ENCODE measurements at regions not wholly inside any gene's neighbourhood (a gene's known extent, or its start where the extent isn't known, plus 50 kb on each side); places are given as distances from the start of the nearest gene placed in this dataset.
A peak's percentile ranks its signal among the peaks of the same experiment; 100 is the strongest.

- H3K27me3 ChIP-seq = no peaks in the 10 kb centered on the region
- no peak overlapping the region for H3K27ac ChIP-seq
- WGBS, 2 donors = 89 to 92% methylated on average over 2 of the region's 2 CpGs
- no peaks in the 10 kb centered on the region for H3K36me3 ChIP-seq (replicated peaks in 1 of 2; ENCODE audit: insufficient read depth in 1 of 2, low read depth in 2 of 2)
- H3K4me1 ChIP-seq = peaks cover 5% of the 10 kb centered on the region
- no peaks in the 10 kb centered on the region for H3K9me3 ChIP-seq
- ATAC-seq (no peak), DNase-seq (no peak)
- TF ChIP-seq POLR2A (IDR thresholded peaks at IDR 0.05) (no peak), CTCF (IDR thresholded peaks at IDR 0.05) (no peak)
- no peak overlapping the region for H3K4me3 ChIP-seq
- intact Hi-C loops (cut with DNase I) = no loop called here
Measured at GRCh38 chr2:14773696-14774095, 141.2 kb downstream of the LRATD1 start.

- TF ChIP-seq CTCF (IDR thresholded peaks at IDR 0.05) = no peak
- TF ChIP-seq POLR2A (IDR thresholded peaks at IDR 0.05) = no peak
- intact Hi-C loops (cut with DNase I) = no loop called here
- Histone ChIP-seq H3K36me3 (replicated peaks in 1 of 2; ENCODE audit: insufficient read depth in 1 of 2, low read depth in 2 of 2) (no peaks in the 10 kb centered on the region), H3K4me1 (peaks cover 5% of the 10 kb centered on the region), H3K4me3 (no peak overlapping the region), H3K27ac (no peak overlapping the region), H3K9me3 (no peaks in the 10 kb centered on the region), H3K27me3 (no peaks in the 10 kb centered on the region)
- ATAC-seq = no peak
- no peak for DNase-seq
- WGBS, 2 donors = 72 to 76% methylated on average over 5 of the region's 5 CpGs
Measured at GRCh38 chr2:14774436-14774968, 142.0 kb downstream of the LRATD1 start.

GRCh38 chr2:14776216-14776615, 143.7 kb downstream of the LRATD1 start:
- ATAC-seq = no peak
- intact Hi-C loops (cut with DNase I) = no loop called here

GRCh38 chr2:14778015-14778414, 145.5 kb downstream of the LRATD1 start:
- no peak for DNase-seq
- no peak overlapping the region for H3K27ac ChIP-seq
- H3K36me3 ChIP-seq (replicated peaks in 1 of 2; ENCODE audit: insufficient read depth in 1 of 2, low read depth in 2 of 2) = no peaks in the 10 kb centered on the region
- WGBS, 2 donors = 86 to 93% methylated on average over 2 of the region's 2 CpGs
- H3K4me1 ChIP-seq = peaks cover 5% of the 10 kb centered on the region
- intact Hi-C loops (cut with DNase I) = no loop called here
- H3K4me3 ChIP-seq = no peak overlapping the region
- no peak for ATAC-seq
- H3K27me3 ChIP-seq = no peaks in the 10 kb centered on the region
- no peak for TF ChIP-seq CTCF (IDR thresholded peaks at IDR 0.05)
- TF ChIP-seq POLR2A (IDR thresholded peaks at IDR 0.05) = no peak
- no peaks in the 10 kb centered on the region for H3K9me3 ChIP-seq

More at GRCh38 chr2:14776216-14776615, 143.7 kb downstream of the LRATD1 start:
- no peaks in the 10 kb centered on the region for H3K9me3 ChIP-seq
- no peak for DNase-seq
- TF ChIP-seq CTCF (IDR thresholded peaks at IDR 0.05) (no peak), POLR2A (IDR thresholded peaks at IDR 0.05) (no peak)
- H3K4me3 ChIP-seq = no peak overlapping the region
- WGBS, 2 donors = 24 to 33% methylated on average over 1 of the region's 1 CpG
- H3K36me3 ChIP-seq (replicated peaks in 1 of 2; ENCODE audit: insufficient read depth in 1 of 2, low read depth in 2 of 2) = no peaks in the 10 kb centered on the region
- H3K4me1 ChIP-seq = peaks cover 5% of the 10 kb centered on the region
- no peaks in the 10 kb centered on the region for H3K27me3 ChIP-seq
- no peak overlapping the region for H3K27ac ChIP-seq

GRCh38 chr2:14779252-14779651, 146.7 kb downstream of the LRATD1 start:
- peak in 1 of 4 donors; percentile 15 for DNase-seq
- TF ChIP-seq POLR2A (IDR thresholded peaks at IDR 0.05) = no peak
- TF ChIP-seq CTCF (IDR thresholded peaks at IDR 0.05) = no peak
- Histone ChIP-seq H3K4me3 (no peak overlapping the region), H3K9me3 (no peaks in the 10 kb centered on the region), H3K27me3 (no peaks in the 10 kb centered on the region), H3K27ac (no peak overlapping the region), H3K4me1 (peaks cover 5% of the 10 kb centered on the region), H3K36me3 (replicated peaks in 1 of 2; ENCODE audit: insufficient read depth in 1 of 2, low read depth in 2 of 2) (no peaks in the 10 kb centered on the region)
- intact Hi-C loops (cut with DNase I) = no loop called here
- ATAC-seq = no peak
- WGBS, 2 donors = 70 to 71% methylated on average over 4 of the region's 4 CpGs
